Ishikawa (cell line): ENCODE measurements at regions not wholly inside any gene's neighbourhood (a gene's known extent, or its start where the extent isn't known, plus 50 kb on each side); places are given as distances from the start of the nearest gene placed in this dataset.

Source experiments
- CREB1 ChIP-seq: IDR thresholded peaks from 2 replicates; pipeline ENCODE4 v1.6.1; 2012; ENCODE audit warnings: low read depth
- EP300 ChIP-seq: IDR thresholded peaks from 2 replicates; pipeline ENCODE4 v1.6.1; 2012; ENCODE audit warnings: borderline replicate concordance
- RAD21 ChIP-seq: IDR thresholded peaks from 2 replicates; pipeline ENCODE4 v1.6.1; 2012; ENCODE audit warnings: low read depth

DNA sequence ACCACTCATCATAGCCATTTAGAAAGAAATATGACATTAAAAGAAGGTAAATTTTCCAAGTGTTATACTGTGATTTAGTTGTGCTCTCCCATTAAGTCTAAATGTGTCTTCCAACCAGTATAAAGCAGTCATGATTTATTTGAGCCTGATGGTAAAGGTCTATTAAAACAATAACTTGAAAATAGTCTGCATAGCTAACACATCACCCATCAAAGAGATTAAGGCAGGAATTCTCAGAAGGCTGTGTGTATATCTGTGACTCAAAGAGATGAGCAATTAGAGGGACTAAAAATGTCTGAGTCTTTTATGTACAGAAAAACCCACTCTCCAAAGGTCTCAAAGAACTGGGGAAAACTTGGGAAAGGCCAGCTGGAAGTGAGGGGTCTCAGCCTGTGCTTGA is 70.3 kb upstream of the IQCM start:
- TF ChIP-seq CREB1 (no peak), EP300 (no peak), RAD21 (no peak)
